CD4-positive, CD25-positive, alpha-beta regulatory T cell (primary cell): ENCODE measurements at regions not wholly inside any gene's neighbourhood (a gene's known extent, or its start where the extent isn't known, plus 50 kb on each side); places are given as distances from the start of the nearest gene placed in this dataset.

Experiments
- ATAC-seq, 2 donors: fragments of 150-1000 bp; cut with Tn5 transposase; one replicate each; pipeline ENCODE4 v1.10.0; 2021; ENCODE audit warnings: low read depth in 2 of 2, moderate number of reproducible peaks in 2 of 2, moderate library complexity in 1 of 2
- DNase-seq, 3 donors: peaks; one replicate each; pipeline versions ENCODE4 v3.0.0 to v3.0.0-alpha.2; 2012 to 2022; ENCODE audit warnings: mixed read lengths in 1 of 3
- H3K27ac ChIP-seq: one replicate; pipeline ENCODE4 v1.7.0; 2013; ENCODE audit warnings: mild to moderate bottlenecking, low read length; ENCODE audit not compliant: insufficient read depth, poor library complexity, severe bottlenecking
- H3K27me3 ChIP-seq: one replicate; pipeline ENCODE4 v1.7.0; 2013; ENCODE audit warnings: low read length; ENCODE audit not compliant: control insufficient read depth, insufficient read depth
- H3K36me3 ChIP-seq: one replicate; pipeline ENCODE4 v1.7.0; 2013; ENCODE audit warnings: mild to moderate bottlenecking, low read length, moderate library complexity; ENCODE audit not compliant: control insufficient read depth, insufficient read depth
- H3K4me1 ChIP-seq: 2 replicates; pipeline ENCODE4 v1.7.0; 2013; ENCODE audit warnings: mild to moderate bottlenecking, low read length; ENCODE audit not compliant: insufficient read depth, control insufficient read depth, poor library complexity, severe bottlenecking
- H3K4me3 ChIP-seq: one replicate; pipeline ENCODE4 v1.7.0; 2013; ENCODE audit warnings: low read depth, mild to moderate bottlenecking, low read length, moderate library complexity
- H3K9me3 ChIP-seq, 2 experiments: 1 replicate in 1 of 2; 2 replicates in 1 of 2; pipeline ENCODE4 v1.7.0; 2013; ENCODE audit warnings: low read length in 2 of 2, mild to moderate bottlenecking in 1 of 2, moderate library complexity in 1 of 2; ENCODE audit not compliant: control insufficient read depth in 2 of 2
- H3K27ac Mint-ChIP-seq, 3 donors: one replicate each; pipeline ENCODE4 v1.8.0; 2020 to 2022; ENCODE audit warnings: mild to moderate bottlenecking in 3 of 3, mixed read lengths in 3 of 3, moderate library complexity in 2 of 3
- H3K27me3 Mint-ChIP-seq: one replicate; pipeline ENCODE4 v1.8.0; 2022; ENCODE audit warnings: mild to moderate bottlenecking, mixed read lengths
- H3K36me3 Mint-ChIP-seq: one replicate; pipeline ENCODE4 v1.8.0; 2020; ENCODE audit warnings: mixed read lengths
- H3K4me1 Mint-ChIP-seq, 4 donors: one replicate each; pipeline ENCODE4 v1.8.0; 2020 to 2022; ENCODE audit warnings: mixed read lengths in 4 of 4, mild to moderate bottlenecking in 1 of 4
- H3K4me3 Mint-ChIP-seq, 4 donors: one replicate each; pipeline ENCODE4 v1.8.0; 2020 to 2022; ENCODE audit warnings: mild to moderate bottlenecking in 4 of 4, mixed read lengths in 4 of 4, moderate library complexity in 3 of 4
- H3K9me3 Mint-ChIP-seq, 7 donors: one replicate each; pipeline ENCODE4 v1.8.0; 2020 to 2022; ENCODE audit warnings: mixed read lengths in 7 of 7, mild to moderate bottlenecking in 3 of 7, moderate library complexity in 2 of 7

DNA sequence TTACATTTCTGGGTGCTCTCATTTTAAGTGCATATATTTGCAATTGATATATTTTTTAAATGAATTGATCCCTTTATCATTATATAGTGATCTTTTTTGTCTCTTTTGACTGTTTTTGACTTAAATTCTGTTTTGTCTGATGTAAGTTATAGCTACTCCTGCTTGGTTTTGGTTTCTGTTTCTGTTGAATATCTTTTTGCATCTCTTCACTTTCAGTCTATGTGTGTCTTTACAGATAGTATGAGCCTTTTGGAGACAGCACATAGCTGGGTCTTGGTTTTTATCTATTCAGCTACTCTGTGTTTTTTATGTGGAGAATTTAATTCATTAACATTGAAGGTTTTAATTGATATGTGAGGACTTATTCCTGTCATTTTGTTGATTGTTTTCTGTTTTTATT is 311.3 kb downstream of the SPATA31D1 start:
- no peak for DNase-seq
- Histone ChIP-seq H3K9me3 (peaks cover 0 to 13% of the 10 kb centered on the region in 2 experiments), H3K27ac (no peak overlapping the region), H3K4me1 (no peaks in the 10 kb centered on the region), H3K4me3 (no peak overlapping the region), H3K36me3 (no peaks in the 10 kb centered on the region), H3K27me3 (no peaks in the 10 kb centered on the region)
- peaks cover 2 to 16% (median 6%) of the 10 kb centered on the region in 7 donors for H3K9me3 Mint-ChIP-seq
- no peaks in the 10 kb centered on the region for H3K4me1 Mint-ChIP-seq
- no peaks in the 10 kb centered on the region for H3K36me3 Mint-ChIP-seq
- no peak for ATAC-seq
- H3K27me3 Mint-ChIP-seq, result no peaks in the 10 kb centered on the region
- no peak overlapping the region for H3K27ac Mint-ChIP-seq
- no peak overlapping the region for H3K4me3 Mint-ChIP-seq

DNA sequence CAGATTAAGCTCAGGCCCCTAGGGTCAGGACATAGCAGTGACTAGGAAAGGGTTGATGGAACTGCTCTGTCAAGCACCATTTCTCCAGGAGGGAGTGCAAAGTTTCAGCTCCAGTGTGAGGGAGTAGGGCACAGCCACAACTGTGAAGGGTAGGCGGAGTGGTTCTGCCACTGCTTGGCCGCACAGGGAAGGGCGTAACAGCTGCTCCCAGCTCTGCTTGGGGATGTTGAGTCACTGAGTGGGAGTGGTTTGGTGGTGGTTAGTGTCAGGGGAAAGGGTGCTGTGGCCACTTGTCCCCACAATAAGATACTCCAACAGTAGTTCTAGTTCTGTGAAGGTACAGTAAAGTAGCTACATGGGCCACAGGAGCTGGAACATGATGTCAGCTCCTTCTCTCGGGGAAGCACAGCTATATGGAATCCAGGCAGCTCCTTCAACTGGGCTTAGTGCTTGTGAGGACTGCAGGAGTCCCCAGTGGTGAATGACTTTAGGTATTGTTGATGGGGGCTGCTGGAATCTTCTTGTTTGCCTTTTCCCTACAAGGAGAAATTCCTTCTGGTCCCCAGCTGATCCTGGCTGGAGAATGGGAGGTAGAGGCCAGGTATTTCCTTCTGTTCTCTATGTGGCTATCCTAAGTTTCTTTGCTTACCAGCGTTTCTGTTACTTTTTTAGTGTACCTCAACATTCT is 314.5 kb downstream of the SPATA31D1 start:
- ATAC-seq (no peak), DNase-seq (no peak)
- Histone ChIP-seq H3K27me3 (no peaks in the 10 kb centered on the region), H3K9me3 (peaks cover 3 to 13% of the 10 kb centered on the region in 2 experiments), H3K36me3 (no peaks in the 10 kb centered on the region), H3K4me3 (no peak overlapping the region), H3K4me1 (no peaks in the 10 kb centered on the region), H3K27ac (no peak overlapping the region)
- no peaks in the 10 kb centered on the region for H3K27me3 Mint-ChIP-seq
- H3K9me3 Mint-ChIP-seq, result peaks cover 1 to 20% (median 6%) of the 10 kb centered on the region in 7 donors
- no peak overlapping the region for H3K4me3 Mint-ChIP-seq
- no peaks in the 10 kb centered on the region for H3K36me3 Mint-ChIP-seq
- H3K4me1 Mint-ChIP-seq, result no peaks in the 10 kb centered on the region
- H3K27ac Mint-ChIP-seq, result peak overlapping the region in 1 of 3 donors; percentile 86

DNA sequence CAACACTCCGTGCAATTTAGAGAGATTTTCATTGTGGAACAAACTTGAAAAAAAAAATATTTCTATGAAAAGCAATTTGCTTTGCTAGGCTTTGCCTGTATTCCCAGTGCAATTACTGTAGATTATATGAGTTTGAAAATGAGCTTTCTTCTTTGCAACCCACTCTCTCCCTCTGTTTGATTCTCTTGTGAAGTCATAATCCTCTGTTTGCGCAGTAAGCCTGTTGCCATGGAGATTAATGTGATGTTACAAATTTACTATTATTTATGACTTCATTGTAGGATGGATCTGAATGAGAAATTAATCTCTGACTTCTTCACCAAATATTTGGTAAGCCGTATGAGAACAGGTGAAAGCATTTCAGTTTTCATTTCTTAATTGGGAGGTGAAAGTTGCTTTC is 320.3 kb downstream of the SPATA31D1 start:
- Mint-ChIP-seq H3K27me3 (no peaks in the 10 kb centered on the region), H3K4me1 (no peaks in the 10 kb centered on the region), H3K4me3 (no peak overlapping the region), H3K9me3 (peaks cover 2 to 9% (median 5%) of the 10 kb centered on the region in 7 donors), H3K27ac (no peak overlapping the region), H3K36me3 (no peaks in the 10 kb centered on the region)
- Histone ChIP-seq H3K9me3 (peaks cover 3 to 5% of the 10 kb centered on the region in 2 experiments), H3K4me3 (no peak overlapping the region), H3K36me3 (no peaks in the 10 kb centered on the region), H3K27ac (no peak overlapping the region), H3K27me3 (no peaks in the 10 kb centered on the region), H3K4me1 (no peaks in the 10 kb centered on the region)
- no peak for ATAC-seq
- DNase-seq, result no peak

DNA sequence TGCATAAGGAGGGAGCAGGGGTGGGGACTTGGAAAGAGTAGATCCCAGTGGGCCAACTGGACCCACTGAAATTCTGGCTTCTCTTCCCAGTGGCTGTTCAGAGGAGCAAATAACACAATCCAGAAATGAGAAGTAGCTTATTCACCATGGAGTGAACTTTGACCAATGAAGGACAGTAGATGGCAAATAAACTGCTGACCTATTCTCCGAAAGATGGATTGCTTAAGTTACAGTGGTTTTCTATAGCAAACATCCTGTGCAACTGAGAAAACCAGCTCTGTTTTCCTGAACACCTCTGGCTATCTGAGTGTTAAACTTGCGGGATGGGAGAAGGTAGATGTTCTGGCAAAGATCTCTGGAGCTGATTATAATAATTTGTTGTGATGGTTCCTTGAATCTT is 325.1 kb downstream of the SPATA31D1 start:
- peaks cover 0 to 5% of the 10 kb centered on the region in 2 experiments for H3K9me3 ChIP-seq
- H3K27me3 ChIP-seq, result no peaks in the 10 kb centered on the region
- no peak overlapping the region for H3K4me3 ChIP-seq
- Mint-ChIP-seq H3K27ac (no peak overlapping the region), H3K27me3 (no peaks in the 10 kb centered on the region), H3K9me3 (peaks cover 0 to 12% (median 4%) of the 10 kb centered on the region in 7 donors), H3K36me3 (no peaks in the 10 kb centered on the region), H3K4me1 (no peaks in the 10 kb centered on the region), H3K4me3 (no peak overlapping the region)
- H3K4me1 ChIP-seq, result no peaks in the 10 kb centered on the region
- no peak for DNase-seq
- ATAC-seq, result no peak
- H3K27ac ChIP-seq, result no peak overlapping the region
- no peaks in the 10 kb centered on the region for H3K36me3 ChIP-seq

DNA sequence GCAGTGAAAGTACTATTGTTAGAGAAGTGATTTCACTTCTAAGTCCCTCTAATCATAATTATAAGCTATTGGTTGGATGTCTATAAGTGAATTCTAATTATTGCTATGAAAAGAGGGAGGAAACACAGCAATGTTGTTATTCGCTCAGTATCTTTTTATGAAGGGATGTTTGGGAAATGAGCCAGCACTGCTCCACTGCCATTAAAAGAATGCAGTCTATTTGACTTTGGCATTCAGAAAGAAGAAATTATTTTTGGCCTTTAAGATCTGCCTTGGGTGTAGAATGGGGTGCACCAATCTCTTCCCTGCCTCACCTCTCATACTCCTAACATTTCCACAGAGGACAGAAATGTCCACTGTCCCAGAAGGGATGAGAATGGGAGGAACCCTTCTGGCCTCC is 332.0 kb downstream of the SPATA31D1 start:
- H3K36me3 Mint-ChIP-seq, result no peaks in the 10 kb centered on the region
- ATAC-seq (no peak), DNase-seq (no peak)
- Histone ChIP-seq H3K27ac (no peak overlapping the region), H3K4me3 (no peak overlapping the region), H3K36me3 (no peaks in the 10 kb centered on the region), H3K4me1 (no peaks in the 10 kb centered on the region), H3K27me3 (no peaks in the 10 kb centered on the region), H3K9me3 (no peaks in the 10 kb centered on the region)
- no peak overlapping the region for H3K4me3 Mint-ChIP-seq
- no peak overlapping the region for H3K27ac Mint-ChIP-seq
- no peaks in the 10 kb centered on the region for H3K4me1 Mint-ChIP-seq
- H3K9me3 Mint-ChIP-seq, result peaks cover 0 to 22% (median 9%) of the 10 kb centered on the region in 7 donors
- no peaks in the 10 kb centered on the region for H3K27me3 Mint-ChIP-seq

GRCh38 chr9:82325907-82326306 is 337.3 kb downstream of the SPATA31D1 start:
- H3K4me1 ChIP-seq, result no peaks in the 10 kb centered on the region
- H3K36me3 ChIP-seq, result no peaks in the 10 kb centered on the region
- Mint-ChIP-seq H3K4me1 (no peaks in the 10 kb centered on the region), H3K4me3 (no peak overlapping the region), H3K36me3 (no peaks in the 10 kb centered on the region), H3K9me3 (peaks cover 7 to 32% (median 13%) of the 10 kb centered on the region in 7 donors), H3K27me3 (no peaks in the 10 kb centered on the region), H3K27ac (no peak overlapping the region)
- no peaks in the 10 kb centered on the region for H3K27me3 ChIP-seq
- H3K4me3 ChIP-seq, result no peak overlapping the region
- no peak overlapping the region for H3K27ac ChIP-seq
- DNase-seq (no peak), ATAC-seq (no peak)
- peaks cover 0 to 1% of the 10 kb centered on the region in 2 experiments for H3K9me3 ChIP-seq

GRCh38 chr9:82327641-82328040 is 339.1 kb downstream of the SPATA31D1 start:
- Histone ChIP-seq H3K27me3 (no peaks in the 10 kb centered on the region), H3K36me3 (no peaks in the 10 kb centered on the region), H3K4me1 (no peaks in the 10 kb centered on the region), H3K9me3 (peaks cover 0 to 1% of the 10 kb centered on the region in 2 experiments), H3K4me3 (no peak overlapping the region), H3K27ac (no peak overlapping the region)
- Mint-ChIP-seq H3K4me1 (no peaks in the 10 kb centered on the region), H3K4me3 (no peak overlapping the region), H3K36me3 (no peaks in the 10 kb centered on the region), H3K27me3 (no peaks in the 10 kb centered on the region), H3K27ac (no peak overlapping the region), H3K9me3 (peaks cover 4 to 32% (median 13%) of the 10 kb centered on the region in 7 donors)
- DNase-seq (no peak), ATAC-seq (no peak)

- DNase-seq (no peak), ATAC-seq (no peak)
- no peak overlapping the region for H3K27ac ChIP-seq
- no peaks in the 10 kb centered on the region for H3K36me3 ChIP-seq
- H3K4me1 ChIP-seq, result no peaks in the 10 kb centered on the region
- no peak overlapping the region for H3K4me3 ChIP-seq
- Mint-ChIP-seq H3K9me3 (peaks cover 0 to 23% (median 10%) of the 10 kb centered on the region in 7 donors), H3K36me3 (no peaks in the 10 kb centered on the region), H3K27me3 (no peaks in the 10 kb centered on the region), H3K4me1 (no peaks in the 10 kb centered on the region), H3K27ac (no peak overlapping the region), H3K4me3 (no peak overlapping the region)
- H3K9me3 ChIP-seq, result peaks cover 0 to 1% of the 10 kb centered on the region in 2 experiments
- H3K27me3 ChIP-seq, result no peaks in the 10 kb centered on the region
Measured at GRCh38 chr9:82331079-82331478, 342.5 kb downstream of the SPATA31D1 start.
